Tongue (tissue), 1 donor: ENCODE measurements at regions not wholly inside any gene's neighbourhood (a gene's known extent, or its start where the extent isn't known, plus 50 kb on each side); places are given as distances from the start of the nearest gene placed in this dataset.
A peak's percentile ranks its signal among the peaks of the same experiment; 100 is the strongest.

Source experiments
- DNase-seq: peaks from one replicate; pipeline ENCODE4 v3.0.0-alpha.2; 2015

DNA sequence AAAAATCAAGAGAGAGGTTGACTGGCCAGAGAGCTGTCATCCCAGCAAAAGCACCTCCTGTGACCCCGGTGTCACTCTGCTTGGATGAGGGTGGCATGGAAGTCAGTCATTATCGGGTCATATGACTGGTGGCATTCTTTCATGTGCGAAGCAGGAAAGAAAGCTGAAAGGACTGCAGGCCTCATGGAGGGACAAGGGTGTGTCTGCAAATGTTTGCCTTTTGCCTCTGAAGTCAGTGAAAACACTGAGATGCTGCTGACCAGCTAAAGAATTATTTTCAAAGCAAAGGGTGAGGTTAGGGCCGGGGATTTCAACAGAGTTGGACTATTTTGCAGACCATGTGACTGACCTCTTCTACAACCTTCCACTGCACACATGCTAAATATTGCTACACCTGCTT, 298.3 kb downstream of the CSNK1G3 start:
- no peak for DNase-seq

DNA sequence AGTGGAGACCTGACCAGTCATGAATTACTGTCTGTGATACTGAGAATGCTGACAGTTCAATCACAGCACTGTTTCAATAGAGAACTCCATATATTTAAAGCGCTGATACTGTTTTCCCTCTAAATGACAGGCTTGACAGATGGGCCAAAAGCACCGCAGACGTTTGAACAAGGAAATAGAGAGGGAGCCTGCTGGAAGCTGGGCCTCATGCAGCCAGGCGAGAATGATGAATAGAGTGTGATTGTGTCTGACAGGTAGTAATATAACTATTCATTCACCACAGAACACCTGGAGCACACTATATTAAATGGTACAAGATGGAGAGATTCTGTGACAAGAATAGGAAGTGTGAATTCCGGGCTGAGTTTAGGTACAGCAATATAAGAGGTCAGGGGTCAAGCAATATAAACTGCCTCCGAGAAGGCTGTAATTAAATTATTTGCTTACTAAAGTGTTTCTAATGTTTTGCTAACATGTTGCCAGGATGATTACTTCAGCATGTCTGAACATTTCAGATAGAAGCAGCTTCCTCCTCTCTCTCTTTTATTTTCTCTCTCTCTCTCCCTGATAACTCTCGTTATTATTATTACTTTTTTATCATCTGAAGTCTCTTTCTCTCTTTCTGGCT, 297.7 kb downstream of the CSNK1G3 start:
- peak; percentile 46 for DNase-seq

DNA sequence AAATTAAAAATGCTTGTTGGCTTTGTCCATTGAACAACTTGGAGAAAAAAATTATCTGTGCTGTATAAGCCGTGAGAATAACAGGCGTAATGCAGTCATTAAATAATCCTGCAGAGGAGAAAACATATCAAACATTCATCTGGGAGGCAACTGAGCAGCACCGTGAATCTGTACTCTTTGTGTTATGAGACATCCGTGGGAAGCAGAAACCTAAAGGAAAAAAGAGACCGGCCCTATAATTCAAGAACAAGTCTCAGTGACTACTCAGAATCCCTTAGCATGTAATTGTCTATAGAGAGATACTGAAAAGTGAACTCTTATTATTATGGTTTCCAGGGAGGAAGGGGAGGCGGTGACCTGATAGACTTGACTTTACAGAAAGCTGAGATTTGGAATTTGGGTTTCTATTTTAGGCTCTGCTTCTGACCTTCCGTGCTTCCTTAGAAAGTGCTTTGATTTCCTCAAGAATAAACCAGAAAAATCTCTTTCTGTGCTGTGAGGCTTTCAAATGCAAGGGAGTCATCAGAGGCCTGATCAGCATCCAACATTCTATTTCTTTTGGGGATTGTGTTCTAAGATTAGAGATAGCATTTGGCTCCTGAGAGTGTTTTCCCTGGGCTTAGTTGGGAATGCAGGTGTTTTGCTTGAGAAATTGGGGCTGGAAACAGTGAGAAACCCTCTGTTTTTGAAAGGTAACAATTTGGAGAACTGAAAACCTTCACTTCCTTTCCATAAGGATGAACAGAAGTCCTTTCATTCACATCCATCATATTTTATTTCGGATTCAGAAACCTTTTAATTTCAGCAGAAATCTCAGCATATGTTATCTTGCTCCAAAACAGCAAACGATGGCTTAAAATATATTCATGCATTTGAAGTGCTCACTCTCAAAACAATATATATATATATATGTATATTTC, 296.7 kb downstream of the CSNK1G3 start:
- no peak for DNase-seq

DNA sequence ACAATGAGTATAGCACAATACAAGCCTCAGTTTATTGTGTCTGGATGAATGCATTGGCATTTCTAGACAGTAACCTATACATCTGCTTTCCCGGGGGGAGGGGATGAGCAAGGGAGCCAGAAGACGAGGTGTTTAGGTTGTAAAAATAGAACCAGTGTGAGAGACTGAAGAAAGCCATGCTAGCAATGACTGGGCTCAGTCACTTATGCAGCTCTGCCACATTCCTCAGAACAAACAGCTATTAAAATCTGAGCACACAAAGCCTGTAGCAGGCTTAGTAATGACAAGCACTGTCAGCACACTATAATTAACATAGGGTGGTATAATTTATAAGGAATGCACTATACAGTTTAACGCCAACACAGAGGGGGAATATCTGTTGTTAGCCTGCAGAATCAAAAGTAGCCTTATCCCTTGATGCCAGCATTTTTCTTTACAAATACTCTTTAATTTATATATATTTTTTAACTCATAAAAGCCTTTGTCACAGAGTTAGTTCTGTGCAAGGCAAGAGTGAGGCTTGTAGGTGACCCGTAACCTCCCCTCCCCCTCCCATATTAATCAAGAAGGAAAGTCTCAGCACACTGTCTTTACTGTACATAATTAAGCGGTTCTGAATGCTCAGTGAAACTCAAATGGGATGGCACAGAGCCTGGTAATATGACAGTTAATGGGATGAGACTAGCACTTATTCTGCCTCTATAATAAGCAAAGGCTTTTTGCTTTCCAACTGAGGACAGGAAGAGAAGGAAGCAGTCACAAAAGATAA, 295.4 kb downstream of the CSNK1G3 start:
- DNase-seq: peak; percentile 72

DNA sequence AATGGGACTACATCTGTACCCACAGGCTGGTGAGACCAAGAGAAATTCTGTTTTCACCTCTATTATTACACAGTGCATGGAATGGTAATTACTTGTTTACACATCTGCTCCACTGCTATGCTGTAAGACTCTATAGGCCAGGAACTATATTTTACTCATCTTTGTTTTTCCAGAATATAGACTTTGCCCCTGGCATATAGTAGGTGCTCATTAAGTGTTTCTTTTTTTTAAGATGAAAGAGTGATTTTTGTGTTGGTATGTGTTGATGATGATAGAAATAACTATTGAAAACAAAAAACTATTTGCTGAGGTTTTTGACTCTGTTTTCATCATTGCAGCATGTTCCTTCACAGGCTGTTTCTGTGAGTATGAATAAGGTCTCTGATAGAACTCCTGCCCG, 294.7 kb downstream of the CSNK1G3 start:
- DNase-seq: no peak

DNA sequence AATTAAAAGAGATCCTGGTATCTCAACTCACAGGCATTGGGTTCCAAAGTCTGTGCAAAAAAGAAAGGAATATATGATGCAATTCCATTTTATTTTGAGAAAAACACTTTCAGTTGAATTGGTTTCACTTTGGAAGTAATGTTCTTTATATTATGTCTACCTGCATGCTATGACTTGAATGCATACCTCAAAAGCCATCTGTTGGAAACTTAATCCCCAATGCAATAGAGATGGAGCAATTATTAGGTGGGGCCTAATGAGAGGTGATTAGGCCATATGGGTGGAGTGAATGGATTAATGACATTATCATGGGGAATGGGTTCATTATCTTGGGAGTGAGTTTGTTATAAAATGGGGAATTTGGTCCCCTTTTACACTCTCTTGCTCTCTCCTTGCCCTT, 293.3 kb downstream of the CSNK1G3 start:
- DNase-seq: no peak

DNA sequence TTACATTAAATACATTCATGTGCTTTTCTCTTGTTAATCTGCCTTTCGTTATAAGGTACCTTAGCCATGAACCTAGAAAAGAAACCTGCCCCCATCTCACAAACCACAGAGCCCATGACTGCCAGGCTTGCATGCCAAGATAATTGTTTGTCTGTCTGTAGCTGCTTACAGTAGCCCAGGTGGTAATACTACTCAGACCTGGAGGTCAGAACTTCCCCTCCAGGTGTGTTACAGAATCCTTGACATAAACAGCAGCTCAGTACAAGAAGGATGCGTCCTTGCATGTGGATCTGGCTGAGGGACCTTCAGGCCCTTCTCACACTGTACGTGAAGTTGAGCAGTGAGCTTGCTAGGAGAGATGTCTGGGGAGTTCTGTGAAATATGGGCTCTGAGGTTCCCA, 291.4 kb downstream of the CSNK1G3 start:
- DNase-seq: no peak

DNA sequence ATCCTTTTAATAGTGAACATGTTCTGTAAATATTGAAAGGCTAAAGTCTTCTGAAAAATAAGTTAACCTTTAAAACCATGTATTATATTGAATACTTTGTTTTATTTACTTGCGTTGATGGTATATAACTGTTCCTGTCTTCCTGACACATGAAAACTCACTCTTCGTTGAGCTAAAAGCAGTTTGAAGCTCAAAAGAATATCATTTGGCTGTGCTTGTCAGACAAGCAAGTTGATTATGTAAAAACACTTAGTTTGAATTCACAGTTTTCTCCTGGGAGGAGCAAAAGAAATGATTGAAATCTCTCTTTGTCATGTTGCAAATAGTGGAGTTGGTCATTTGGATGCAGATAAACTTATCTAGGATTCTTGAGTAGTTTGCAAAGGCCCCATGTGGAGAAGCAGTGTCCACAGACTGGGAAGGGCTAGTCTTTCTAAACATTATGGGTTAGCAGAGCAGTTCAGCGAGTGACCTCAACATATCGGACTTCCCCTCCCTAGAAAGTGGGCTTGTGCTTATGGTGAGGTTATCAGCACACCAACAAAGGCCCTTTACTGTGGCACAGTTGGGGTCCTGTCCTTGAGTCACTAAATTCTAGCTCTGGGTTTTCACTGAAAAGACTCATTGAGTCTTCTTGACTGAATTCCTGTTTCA, 290.4 kb downstream of the CSNK1G3 start:
- DNase-seq: no peak

DNA sequence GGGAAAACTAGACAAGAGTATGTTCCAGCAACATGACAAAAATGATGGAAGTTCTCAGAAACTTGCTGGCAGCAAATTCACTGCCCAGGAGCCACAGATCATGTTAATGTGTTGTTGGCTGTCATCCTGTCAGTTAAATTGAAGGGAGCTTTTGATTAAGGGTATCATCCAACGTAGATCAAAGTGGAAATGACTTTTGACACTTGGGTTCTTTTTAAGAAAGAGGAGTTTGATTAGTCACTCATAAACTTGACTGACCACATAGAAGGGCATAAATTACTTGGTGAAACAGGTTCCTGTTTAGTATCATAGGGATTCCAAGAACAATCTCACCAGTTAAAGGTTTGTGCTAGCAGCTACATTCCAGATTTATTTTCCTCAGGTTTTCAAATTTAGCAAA, 288.7 kb downstream of the CSNK1G3 start:
- DNase-seq: no peak

DNA sequence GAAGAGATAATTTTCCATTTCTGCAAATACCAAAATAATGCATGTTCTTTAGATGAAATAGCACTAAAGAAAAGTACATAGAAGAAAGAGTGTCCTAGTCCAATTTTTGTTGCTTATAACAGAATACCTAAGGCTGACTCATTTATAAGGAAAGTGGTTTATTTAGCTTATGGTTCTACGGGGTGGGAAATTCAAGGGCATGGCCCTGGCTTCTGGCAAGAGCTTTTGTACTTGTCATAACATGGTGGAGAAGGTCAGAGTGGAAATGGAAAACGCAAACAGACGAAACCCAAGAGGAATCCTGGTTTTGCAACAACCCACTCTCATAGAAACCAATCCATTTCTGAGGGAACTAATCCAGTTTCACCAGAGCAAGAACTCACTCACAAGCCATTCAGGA, 283.7 kb downstream of the CSNK1G3 start:
- DNase-seq: no peak

DNA sequence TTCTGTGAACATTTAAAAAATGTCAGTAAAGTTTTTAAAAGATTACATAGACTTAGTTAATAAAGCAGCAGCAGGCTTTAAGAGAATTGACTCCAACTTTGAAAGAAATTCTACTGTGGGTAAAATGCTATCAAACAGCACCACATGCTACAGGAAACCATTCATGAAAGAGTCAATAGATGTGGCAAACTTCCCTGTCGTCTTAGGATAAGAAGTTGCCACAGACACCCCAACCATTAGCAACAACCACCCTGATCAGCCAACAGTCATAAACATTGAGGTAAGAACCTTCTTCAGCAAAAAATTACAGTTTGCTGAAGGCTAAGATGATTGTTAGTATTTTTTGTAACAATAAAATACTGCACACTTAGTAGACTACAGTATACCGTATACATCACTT, 278.2 kb downstream of the CSNK1G3 start:
- no peak for DNase-seq

DNA sequence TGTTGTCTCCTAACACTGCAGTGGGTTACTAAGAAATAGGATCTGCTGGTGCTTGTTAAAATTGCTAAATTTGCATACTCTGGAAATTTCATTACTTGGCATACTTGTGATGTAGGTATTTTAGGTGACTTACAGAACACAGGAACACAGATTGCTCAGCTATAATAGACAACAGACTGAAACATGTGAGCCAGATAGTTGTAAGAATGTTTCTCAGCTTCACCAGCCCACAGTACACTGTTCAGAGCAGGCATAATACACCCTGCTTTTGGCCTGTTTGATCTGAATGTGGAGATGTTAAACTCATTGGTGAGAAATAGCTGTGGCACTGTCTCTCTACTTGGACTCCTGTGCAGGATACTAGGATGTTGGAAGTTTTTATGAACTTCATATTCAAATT, 275.7 kb downstream of the CSNK1G3 start:
- no peak for DNase-seq

DNA sequence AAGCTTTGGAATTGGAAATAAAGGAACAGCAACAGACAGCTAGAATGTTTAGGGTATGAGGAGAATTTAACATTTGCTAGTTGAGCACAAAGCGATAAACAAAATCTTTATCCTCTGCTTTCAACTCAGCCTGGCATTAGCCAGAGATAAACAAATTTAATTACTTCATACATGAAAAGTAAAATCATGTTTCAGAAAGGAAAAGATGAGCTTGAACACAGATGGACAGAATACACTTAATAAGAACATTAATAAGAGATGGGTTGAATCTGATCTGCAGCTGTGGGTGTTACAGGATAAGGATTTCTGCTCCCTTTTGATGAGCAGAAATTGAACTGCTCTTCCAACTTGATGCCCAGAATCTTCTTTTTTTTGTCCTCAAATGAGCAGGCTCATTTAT, 275.2 kb downstream of the CSNK1G3 start:
- no peak for DNase-seq

DNA sequence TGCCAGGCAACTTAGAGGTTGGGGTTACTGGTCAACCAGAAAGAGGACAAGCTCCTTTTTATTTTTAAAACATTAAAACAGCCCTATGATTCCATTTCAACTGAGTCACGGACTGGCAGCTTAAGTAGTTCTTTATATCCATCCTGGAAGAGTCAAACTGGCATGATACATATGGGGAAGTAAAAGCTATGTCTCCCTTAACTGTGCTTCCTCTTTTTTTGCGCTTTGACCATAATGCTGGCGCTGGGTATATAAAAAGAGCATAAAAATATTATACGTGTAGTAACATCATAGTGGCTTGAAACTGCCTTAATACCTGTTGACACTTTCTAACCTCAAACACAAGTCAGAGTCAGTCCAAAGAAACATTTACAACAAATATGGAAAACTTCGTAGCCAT, 274.4 kb downstream of the CSNK1G3 start:
- DNase-seq: no peak

DNA sequence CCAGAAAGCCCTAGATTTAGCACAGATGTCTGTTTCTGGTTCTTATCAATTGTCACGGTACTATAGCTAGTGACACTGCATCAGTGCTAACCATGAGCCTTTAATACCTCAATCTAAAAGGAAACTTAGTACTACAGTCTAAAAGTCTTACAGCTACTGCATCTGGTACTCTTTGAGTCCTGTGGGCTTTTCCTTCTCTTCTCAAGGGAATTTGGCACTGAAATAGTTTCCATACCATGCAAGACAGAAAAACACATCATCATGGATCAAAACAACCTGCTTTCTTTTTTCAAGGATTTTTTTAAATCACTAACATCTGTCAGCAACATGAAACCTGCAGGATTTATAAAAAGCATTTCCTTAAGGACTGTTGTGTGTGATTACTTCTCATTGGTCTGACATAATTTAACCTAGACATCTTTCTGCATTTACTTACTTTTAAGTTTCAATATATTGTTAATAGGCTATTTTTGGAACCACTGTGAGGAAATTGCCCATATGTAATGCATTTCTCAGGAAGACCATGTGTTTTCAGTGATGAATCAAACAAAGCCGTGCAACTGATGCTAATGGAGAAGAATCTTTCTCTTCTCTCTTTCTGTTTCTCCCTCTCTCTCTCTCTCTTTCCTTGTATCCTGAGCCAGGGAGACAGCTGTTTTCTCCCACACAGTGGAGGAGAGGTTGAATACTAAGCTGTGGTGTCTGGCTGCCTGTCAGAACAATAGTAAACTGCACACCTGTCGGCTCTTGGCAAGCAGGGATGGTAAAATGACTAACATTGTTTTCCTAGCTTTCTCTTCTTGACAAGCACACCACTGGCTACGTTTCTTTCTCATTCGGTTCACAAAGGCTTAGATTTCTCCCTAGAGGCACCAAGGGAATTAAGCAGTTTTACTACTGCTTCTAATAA, 273.4 kb downstream of the CSNK1G3 start:
- peak; percentile 97 for DNase-seq

DNA sequence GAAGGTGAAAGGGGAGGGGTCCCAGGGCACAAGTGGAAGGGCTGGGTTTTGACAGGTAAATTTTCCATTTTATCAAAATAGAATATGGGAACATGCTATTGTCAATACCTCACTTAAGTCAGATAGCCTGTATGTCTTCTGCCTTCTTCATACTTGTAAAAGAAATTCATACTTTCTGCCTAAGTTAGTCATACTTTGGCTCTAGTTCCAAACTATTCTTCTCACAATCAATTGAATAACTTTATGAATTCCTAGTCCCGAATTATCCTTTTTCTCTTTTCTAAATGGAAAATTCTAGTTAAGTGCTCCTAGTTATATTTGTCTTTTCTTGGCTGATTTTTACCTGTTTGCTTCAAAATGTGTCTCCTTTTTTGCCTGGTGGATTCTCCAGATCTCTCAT, 271.4 kb downstream of the CSNK1G3 start:
- no peak for DNase-seq

DNA sequence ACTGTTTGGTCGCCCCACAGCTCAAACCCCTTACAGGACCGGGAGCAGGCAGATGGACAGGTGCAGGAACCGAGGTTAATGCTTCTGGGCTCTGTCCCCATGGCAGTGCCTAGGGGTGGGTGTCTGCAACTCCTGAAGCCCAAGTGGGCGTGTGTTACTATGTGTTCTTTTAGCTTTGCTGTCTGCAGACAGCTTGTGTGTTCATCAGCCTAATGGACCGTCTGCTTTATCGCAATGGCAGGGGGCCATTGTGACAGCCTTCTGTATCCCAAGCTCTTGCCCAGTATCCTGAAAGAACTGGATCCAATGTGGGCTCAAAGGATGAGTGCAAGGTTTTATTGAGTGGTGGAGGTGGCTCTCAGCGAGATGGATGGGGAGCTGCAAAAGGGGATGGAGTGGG, 266.7 kb downstream of the CSNK1G3 start:
- DNase-seq: no peak

DNA sequence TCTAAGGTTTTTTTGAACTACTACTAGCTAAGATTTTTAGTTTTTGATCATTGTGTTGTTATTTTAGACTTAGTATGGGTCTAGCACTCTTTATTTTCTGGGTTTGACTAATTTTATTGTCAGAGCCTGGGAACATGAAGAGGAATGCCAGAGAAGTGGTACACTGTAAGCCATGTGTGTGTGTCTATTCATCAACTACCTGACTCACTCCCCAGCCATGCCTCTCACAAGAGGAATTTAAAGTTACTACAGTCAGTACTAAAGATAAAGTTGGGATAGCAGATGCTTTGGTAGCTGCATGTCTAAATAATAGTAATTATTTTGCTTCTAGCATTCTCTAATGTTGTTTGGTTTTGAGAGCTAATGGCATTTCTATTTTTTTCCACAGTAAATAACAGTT, 264.8 kb downstream of the CSNK1G3 start:
- DNase-seq: no peak

DNA sequence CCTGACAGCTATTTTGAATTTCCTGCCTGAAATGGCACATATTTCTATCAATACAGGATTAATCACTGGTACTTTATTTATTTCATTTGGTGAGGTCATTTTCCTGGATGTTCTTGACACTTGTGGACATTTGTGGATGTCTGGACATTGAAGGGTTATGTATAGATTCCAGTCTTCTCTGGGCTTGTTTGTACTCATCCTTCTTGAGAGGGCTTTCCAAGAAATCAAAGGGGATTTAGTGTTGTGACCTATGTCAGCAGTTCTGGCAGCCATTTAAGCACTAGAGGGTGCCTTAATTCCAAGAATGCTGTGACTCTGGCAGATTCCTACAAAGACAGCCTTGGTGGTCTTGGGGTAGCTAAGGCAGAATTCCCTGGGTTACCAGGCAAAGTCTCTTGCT, 259.7 kb downstream of the CSNK1G3 start:
- no peak for DNase-seq

DNA sequence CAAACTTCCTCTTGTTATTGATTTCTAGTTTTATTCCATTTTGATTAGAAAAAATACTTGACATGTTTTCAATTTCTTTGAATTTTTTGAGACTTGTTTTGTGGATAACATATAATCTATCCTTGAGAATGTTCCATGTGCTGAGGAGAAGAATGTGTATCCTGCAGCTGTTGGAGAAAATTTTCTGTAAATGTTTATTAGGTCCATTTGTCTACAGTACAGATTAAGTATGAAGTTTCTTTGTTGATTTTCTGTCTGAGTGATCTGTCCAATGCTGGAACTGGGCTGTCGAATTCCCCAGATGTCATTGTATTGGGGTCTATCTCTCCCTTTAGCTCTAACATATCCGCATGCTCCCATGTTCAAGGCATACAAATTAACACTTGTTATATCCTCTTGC, 251.2 kb downstream of the CSNK1G3 start:
- no peak for DNase-seq

DNA sequence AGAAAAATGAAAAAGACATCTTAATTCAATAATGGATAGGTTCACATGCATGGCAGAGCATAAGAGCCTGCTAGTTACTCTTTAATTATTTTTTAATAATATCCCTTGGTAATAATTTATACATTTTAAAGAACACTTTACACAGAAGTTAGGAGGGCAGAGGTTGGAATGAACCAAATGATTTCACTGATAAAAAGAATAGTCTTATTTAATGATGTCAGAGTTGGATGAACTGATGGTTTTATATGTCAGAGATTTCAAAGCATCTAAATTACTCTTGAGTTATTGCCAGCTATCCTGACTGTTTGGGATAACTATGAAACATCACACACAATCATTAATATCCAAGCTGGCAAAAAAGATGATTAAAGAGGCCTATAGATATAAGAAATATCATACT, 244.8 kb downstream of the CSNK1G3 start:
- no peak for DNase-seq

DNA sequence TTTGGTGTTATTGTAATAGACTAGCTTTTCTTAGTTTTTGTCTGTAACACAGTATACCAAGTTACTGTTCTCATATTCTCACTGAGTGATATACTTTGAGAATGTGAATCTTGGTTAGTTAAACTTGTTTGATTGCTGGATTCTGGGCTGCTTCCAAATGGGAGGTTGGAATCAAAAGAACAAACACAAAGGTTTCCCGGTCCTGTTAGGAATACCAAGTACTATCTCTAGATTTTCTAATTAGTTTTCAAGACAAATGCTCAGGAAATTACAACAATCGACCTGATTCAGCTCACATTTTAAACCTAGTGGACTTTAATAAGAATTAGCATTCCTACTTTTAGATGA, 244.3 kb downstream of the CSNK1G3 start:
- DNase-seq: peak; percentile 5
